Nephron progenitor cell (in vitro differentiated cells): ENCODE measurements at regions not wholly inside any gene's neighbourhood (a gene's known extent, or its start where the extent isn't known, plus 50 kb on each side); places are given as distances from the start of the nearest gene placed in this dataset.
A peak's percentile ranks its signal among the peaks of the same experiment; 100 is the strongest.

Experiments
- DNase-seq: peaks from one replicate; pipeline ENCODE4 v3.0.0; 2021
- H3K27ac Mint-ChIP-seq: 2 replicates; pipeline ENCODE4 v1.8.0; 2021; ENCODE audit warnings: mild to moderate bottlenecking, moderate library complexity, mixed read lengths
- H3K27me3 Mint-ChIP-seq: 2 replicates; pipeline ENCODE4 v1.8.0; 2021; ENCODE audit warnings: mild to moderate bottlenecking, low read depth, mixed read lengths; ENCODE audit not compliant: poor library complexity
- H3K36me3 Mint-ChIP-seq: 2 replicates; pipeline ENCODE4 v1.8.0; 2021; ENCODE audit warnings: low read depth, mixed read lengths
- H3K4me1 Mint-ChIP-seq: 2 replicates; pipeline ENCODE4 v1.8.0; 2021; ENCODE audit warnings: mixed read lengths
- H3K4me3 Mint-ChIP-seq: 2 replicates; pipeline ENCODE4 v1.8.0; 2021; ENCODE audit warnings: mild to moderate bottlenecking, moderate library complexity, mixed read lengths
- H3K9me3 Mint-ChIP-seq: 2 replicates; pipeline ENCODE4 v1.8.0; 2021; ENCODE audit warnings: mild to moderate bottlenecking, moderate library complexity, mixed read lengths
- TF ChIP-seq, protein P1 (sequence below): fragments of 200-600 bp; sonication (generic); IDR thresholded peaks from 2 replicates; pipeline ENCODE4 v1.5.0; 2021; ENCODE audit warnings: antibody characterized with exemption

DNA sequence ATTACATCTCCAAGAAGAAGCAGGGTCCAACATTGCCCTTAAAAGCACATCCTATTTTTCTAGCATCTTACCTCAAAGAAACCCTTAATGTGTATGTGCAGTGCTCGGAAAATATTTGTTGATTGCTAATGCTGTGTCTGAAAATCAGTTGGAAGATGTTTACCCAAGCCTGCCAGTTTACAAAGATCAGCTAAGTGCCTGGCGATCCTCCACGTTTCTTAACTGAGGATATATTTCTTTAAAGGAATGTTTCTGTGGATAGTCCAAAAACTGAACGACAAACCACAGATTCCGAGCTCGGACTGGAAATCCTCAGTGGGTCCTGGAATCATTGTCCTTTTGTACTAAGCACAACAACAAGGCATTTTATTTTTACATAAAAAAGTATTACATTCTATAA is 595.7 kb upstream of the ARID1B start:
- Mint-ChIP-seq H3K4me3 (no peak overlapping the region), H3K27ac (no peak overlapping the region), H3K4me1 (no peaks in the 10 kb centered on the region), H3K9me3 (peaks cover 4% of the 10 kb centered on the region), H3K36me3 (no peaks in the 10 kb centered on the region), H3K27me3 (peaks cover 5% of the 10 kb centered on the region)
- no peak for DNase-seq
- TF ChIP-seq, protein P1, sequence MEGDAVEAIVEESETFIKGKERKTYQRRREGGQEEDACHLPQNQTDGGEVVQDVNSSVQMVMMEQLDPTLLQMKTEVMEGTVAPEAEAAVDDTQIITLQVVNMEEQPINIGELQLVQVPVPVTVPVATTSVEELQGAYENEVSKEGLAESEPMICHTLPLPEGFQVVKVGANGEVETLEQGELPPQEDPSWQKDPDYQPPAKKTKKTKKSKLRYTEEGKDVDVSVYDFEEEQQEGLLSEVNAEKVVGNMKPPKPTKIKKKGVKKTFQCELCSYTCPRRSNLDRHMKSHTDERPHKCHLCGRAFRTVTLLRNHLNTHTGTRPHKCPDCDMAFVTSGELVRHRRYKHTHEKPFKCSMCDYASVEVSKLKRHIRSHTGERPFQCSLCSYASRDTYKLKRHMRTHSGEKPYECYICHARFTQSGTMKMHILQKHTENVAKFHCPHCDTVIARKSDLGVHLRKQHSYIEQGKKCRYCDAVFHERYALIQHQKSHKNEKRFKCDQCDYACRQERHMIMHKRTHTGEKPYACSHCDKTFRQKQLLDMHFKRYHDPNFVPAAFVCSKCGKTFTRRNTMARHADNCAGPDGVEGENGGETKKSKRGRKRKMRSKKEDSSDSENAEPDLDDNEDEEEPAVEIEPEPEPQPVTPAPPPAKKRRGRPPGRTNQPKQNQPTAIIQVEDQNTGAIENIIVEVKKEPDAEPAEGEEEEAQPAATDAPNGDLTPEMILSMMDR: no peak

DNA sequence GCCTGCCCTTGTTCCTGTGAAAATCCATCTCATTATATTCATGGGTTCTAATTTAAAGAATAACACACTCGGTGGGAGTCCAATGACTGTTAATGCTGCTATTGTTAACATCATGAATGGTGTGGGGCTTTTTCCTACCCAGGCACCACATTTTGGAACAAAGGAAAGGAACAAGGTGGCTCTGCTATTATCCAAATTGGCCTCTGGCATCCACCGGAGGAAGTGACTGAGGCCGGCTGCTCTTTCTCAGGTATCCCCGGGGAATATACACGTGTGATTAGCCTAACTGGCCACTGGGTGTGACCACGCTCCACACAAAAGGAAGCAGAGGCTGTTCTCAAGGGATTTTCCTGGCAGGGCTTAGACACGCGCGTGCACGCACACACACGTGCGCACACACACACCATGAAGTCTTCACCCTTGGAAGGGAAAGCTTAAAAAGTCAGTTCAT is 601.2 kb upstream of the ARID1B start:
- H3K4me1 Mint-ChIP-seq: no peaks in the 10 kb centered on the region
- H3K36me3 Mint-ChIP-seq: no peaks in the 10 kb centered on the region
- no peak overlapping the region for H3K27ac Mint-ChIP-seq
- TF ChIP-seq, protein P1: no peak
- H3K9me3 Mint-ChIP-seq: peaks cover 4% of the 10 kb centered on the region
- peaks cover 22% of the 10 kb centered on the region for H3K27me3 Mint-ChIP-seq
- no peak overlapping the region for H3K4me3 Mint-ChIP-seq
- DNase-seq: peak; percentile 9

DNA sequence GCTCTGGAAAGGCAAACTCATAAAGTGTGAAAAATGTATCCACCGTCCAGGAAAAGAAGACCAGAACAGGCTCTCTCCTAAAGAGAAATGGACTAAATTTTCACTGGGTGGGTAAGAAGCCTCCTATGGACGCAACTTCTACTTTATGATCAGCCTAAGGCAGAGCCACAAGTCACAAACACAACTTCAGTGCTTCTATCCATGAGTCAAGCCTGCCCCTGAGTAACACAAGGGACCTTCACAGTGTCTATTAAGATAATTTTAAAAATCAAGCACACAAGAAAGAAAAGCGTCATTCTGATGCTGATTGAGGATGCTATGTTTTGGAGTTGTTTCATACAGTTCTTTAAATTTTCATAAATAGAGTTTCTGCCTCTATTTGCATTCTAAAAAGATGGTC is 601.7 kb upstream of the ARID1B start:
- TF ChIP-seq, protein P1: no peak
- H3K36me3 Mint-ChIP-seq: no peaks in the 10 kb centered on the region
- no peaks in the 10 kb centered on the region for H3K4me1 Mint-ChIP-seq
- H3K9me3 Mint-ChIP-seq: peaks cover 4% of the 10 kb centered on the region
- no peak overlapping the region for H3K4me3 Mint-ChIP-seq
- peaks cover 22% of the 10 kb centered on the region for H3K27me3 Mint-ChIP-seq
- H3K27ac Mint-ChIP-seq: no peak overlapping the region
- DNase-seq: no peak

DNA sequence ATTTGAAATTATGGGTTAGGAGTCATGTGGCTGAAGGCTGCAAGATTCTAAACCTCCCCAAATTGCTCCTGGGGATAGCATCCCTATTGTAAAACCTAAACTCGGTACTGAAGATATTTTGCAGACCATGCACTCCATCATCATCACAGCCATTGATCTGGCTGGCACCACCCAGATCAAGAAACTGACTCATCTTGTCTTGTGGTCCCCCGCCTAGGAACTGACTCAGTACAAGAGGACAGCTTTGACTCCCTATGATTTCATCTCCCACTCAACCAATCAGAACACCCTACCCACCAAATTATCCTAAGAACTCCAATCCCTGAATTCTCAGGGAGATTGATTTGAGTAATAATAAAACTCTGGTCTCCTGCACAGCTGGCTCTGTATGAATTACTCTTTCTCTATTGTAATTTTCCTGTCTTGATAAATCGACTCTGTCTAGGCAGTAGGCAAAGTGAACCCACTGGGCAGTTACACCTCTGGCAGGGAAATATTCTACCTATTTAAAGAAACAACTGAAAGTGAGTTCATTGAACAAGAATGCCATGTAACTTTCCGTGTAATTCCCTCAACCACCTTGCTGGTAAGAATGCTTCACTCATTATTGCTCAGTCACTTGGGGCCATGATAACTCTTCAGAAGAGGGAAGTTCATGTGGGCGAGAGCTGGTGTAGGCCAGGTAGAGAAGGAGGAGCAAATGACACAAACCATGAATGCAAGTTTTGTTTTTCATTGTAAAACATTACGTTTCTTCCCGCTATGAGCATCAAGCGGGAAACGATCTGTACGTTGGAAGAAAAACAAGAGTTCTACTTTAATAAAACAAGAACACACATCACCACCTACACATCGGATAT is 602.9 kb upstream of the ARID1B start:
- Mint-ChIP-seq H3K9me3 (peaks cover 4% of the 10 kb centered on the region), H3K27ac (no peak overlapping the region), H3K36me3 (no peaks in the 10 kb centered on the region), H3K4me3 (no peak overlapping the region), H3K4me1 (no peaks in the 10 kb centered on the region), H3K27me3 (peaks cover 22% of the 10 kb centered on the region)
- DNase-seq: no peak
- TF ChIP-seq, protein P1: no peak

DNA sequence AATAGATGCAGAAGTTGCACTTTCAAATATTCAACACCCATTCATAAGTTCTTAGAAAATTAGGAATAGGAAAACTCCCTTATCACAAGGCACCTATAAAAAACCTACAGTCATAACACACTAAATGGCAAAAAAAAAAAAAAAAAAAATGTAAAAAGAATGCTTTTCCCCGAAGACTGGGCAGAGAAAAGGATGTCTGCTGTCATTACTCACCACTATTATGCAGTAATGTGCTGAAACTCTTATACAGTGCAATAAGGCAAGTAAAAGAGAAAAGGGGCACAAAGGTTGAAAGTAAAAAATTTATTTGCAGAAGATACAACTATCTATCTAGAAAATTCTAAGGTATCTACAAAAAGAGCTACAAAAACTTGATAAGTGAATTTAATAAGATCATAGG is 607.8 kb upstream of the ARID1B start:
- H3K27me3 Mint-ChIP-seq: peaks cover 5% of the 10 kb centered on the region
- TF ChIP-seq, protein P1: no peak
- H3K36me3 Mint-ChIP-seq: no peaks in the 10 kb centered on the region
- H3K27ac Mint-ChIP-seq: no peak overlapping the region
- H3K9me3 Mint-ChIP-seq: no peaks in the 10 kb centered on the region
- H3K4me1 Mint-ChIP-seq: no peaks in the 10 kb centered on the region
- no peak overlapping the region for H3K4me3 Mint-ChIP-seq
- DNase-seq: no peak

DNA sequence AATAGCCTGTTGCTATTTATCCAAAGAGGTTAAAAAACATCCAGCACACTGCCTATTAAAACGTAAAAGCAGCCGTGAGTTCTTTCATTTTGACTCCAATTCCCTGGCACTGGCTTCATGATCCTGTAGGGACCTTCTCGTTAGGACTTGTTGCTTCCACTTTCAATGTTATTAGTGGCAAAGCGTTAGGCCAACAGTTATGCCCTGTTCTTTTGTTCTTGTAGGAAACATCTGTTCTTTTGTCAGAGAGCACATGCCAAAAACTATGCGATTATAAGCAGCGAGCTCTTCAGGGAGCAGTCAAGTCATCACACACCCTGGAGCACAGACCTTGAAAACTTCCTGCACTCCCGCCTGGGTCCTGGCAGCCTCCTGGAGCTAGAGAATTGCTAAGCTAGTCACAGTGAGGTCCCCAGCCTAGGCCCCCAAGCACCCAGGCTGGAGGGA is 609.5 kb upstream of the ARID1B start:
- Mint-ChIP-seq H3K36me3 (no peaks in the 10 kb centered on the region), H3K9me3 (no peaks in the 10 kb centered on the region), H3K4me1 (no peaks in the 10 kb centered on the region), H3K27me3 (no peaks in the 10 kb centered on the region), H3K4me3 (no peak overlapping the region), H3K27ac (no peak overlapping the region)
- no peak for DNase-seq
- TF ChIP-seq, protein P1: no peak
